Upper lobe of left lung (tissue), 4 donors: ENCODE measurements at regions not wholly inside any gene's neighbourhood (a gene's known extent, or its start where the extent isn't known, plus 50 kb on each side); places are given as distances from the start of the nearest gene placed in this dataset.

Experiments used
- POLR2A ChIP-seq, 4 donors: fragments of 450-650 bp; IDR thresholded peaks; one replicate each; pipeline ENCODE4 v1.5.1; 2016 to 2017; ENCODE audit warnings: antibody characterized with exemption in 4 of 4, mild to moderate bottlenecking in 2 of 4
- POLR2AphosphoS5 ChIP-seq, 2 donors: sonication (generic); formaldehyde crosslinking; IDR thresholded peaks; one replicate each; pipeline ENCODE4 v1.5.1; 2017; ENCODE audit warnings: antibody characterized with exemption in 2 of 2
- TF ChIP-seq, protein P1 (sequence below), 6 experiments: fragments of 450-650 bp in 4 of 6; fragments of 200-600 bp in 2 of 6; sonication (generic) in 2 of 6; IDR thresholded peaks; one replicate each; pipeline ENCODE4 v1.5.1; 2016 to 2019; ENCODE audit warnings: antibody characterized with exemption in 6 of 6

- TF ChIP-seq, protein P1, sequence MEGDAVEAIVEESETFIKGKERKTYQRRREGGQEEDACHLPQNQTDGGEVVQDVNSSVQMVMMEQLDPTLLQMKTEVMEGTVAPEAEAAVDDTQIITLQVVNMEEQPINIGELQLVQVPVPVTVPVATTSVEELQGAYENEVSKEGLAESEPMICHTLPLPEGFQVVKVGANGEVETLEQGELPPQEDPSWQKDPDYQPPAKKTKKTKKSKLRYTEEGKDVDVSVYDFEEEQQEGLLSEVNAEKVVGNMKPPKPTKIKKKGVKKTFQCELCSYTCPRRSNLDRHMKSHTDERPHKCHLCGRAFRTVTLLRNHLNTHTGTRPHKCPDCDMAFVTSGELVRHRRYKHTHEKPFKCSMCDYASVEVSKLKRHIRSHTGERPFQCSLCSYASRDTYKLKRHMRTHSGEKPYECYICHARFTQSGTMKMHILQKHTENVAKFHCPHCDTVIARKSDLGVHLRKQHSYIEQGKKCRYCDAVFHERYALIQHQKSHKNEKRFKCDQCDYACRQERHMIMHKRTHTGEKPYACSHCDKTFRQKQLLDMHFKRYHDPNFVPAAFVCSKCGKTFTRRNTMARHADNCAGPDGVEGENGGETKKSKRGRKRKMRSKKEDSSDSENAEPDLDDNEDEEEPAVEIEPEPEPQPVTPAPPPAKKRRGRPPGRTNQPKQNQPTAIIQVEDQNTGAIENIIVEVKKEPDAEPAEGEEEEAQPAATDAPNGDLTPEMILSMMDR (IDR thresholded peaks at IDR 0.05): no peak
- TF ChIP-seq POLR2A (IDR thresholded peaks at IDR 0.05) (no peak), POLR2AphosphoS5 (IDR thresholded peaks at IDR 0.05) (no peak)
These were observed 92.1 kb upstream of the COL21A1 start for GRCh38 chr6:56339524-56339923.
